ENCODE measurements at regions not wholly inside any gene's neighbourhood (a gene's known extent, or its start where the extent isn't known, plus 50 kb on each side); places are given as distances from the start of the nearest gene placed in this dataset.
"Not testable (repeated sequence)": the region's sequence is repeated elsewhere in the genome, so short reads cannot be mapped to it uniquely, and the experiment has no call there.

DNA sequence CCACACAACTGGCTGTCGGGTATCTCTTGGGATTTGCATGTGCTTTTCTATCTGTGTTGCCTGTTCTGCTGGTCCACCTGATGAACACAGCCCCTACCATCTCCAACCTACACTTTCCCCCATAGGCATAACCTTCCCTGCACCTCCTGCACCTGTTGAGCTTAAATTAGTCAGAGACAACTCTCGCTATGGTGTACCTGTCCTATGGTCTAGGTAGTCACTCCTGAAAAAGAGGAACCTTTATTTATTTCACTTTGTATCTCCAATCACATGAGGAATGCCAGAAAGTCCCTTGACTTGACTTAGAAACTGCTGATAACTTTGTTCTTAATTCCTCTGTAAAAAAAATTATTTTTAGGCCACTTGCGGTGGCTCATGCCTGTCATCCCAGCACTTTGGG, 338.1 kb downstream of the DHRSX start:
- no peak overlapping the region for H3K27ac Mint-ChIP-seq
- no peaks in the 10 kb centered on the region for H3K4me1 Mint-ChIP-seq (ENCODE audit: low read depth)
- peaks cover 26% of the 10 kb centered on the region for H3K9me3 Mint-ChIP-seq
- DNase-seq: no peak
- no peak overlapping the region for H3K4me3 Mint-ChIP-seq
- H3K36me3 Mint-ChIP-seq (ENCODE audit: low read depth): no peaks in the 10 kb centered on the region
- H3K27me3 Mint-ChIP-seq: no peaks in the 10 kb centered on the region

DNA sequence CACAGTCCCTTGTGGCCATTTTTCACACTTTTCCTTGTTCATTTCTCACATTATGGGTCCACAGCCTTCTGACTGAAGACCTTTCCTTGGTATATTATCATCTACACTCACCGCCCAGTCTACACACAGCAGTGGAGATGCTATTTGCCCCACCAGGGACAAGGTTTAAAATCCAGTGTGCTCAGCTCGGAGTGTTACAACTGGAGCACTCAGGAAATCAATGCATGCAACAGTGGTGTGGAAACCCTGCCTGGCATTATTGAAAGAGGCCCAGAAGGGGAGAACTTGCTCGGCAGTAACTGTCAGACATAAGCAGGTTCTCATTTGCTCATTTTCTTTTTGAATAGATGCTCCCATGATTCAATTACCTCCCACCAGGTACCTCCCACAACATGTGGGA, 340.9 kb downstream of the DHRSX start:
- no peak for DNase-seq
- Mint-ChIP-seq H3K4me1 (ENCODE audit: low read depth) (no peaks in the 10 kb centered on the region), H3K27me3 (no peaks in the 10 kb centered on the region), H3K27ac (no peak overlapping the region), H3K36me3 (ENCODE audit: low read depth) (no peaks in the 10 kb centered on the region), H3K9me3 (peaks cover 34% of the 10 kb centered on the region), H3K4me3 (no peak overlapping the region)

DNA sequence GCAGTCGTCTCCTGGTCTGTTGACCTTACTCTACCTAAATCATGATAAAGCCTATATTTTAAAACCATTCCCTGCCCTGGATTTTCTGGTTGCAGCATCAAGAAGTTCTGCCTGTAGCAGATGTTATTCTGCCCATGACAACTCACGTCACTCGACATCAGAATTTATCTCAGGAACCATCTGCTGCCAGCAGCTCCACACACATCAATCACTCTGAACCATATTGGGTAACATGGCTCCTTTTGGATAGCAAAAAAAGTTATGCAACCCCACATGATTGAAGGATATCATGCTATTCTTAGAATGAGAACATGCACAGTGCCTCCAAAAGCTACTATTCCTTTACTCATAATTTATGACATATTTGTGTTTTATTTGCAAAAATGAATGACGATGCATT, 341.4 kb downstream of the DHRSX start:
- no peaks in the 10 kb centered on the region for H3K36me3 Mint-ChIP-seq (ENCODE audit: low read depth)
- peaks cover 37% of the 10 kb centered on the region for H3K9me3 Mint-ChIP-seq
- H3K27ac Mint-ChIP-seq: no peak overlapping the region

DNA sequence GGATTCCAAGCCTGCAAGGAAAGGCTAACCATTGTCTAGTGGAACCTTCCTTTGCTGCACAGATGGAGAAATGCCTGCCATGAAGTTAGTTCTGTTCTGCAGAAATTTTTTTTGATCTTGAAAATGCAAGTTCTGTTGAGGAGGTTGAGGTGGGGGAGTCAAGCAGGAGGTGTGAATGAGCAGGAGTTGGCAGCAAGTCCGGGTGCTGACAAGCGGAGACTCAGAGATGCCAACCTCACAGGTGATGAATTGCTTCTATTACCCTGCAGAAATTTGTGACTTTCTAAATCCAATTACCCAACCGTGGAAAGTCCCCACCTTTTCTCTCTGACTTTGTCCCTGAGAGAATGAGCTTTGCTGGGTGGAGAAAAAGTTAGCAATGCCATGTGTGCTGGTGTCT, 350.1 kb downstream of the DHRSX start:
- Mint-ChIP-seq H3K4me1 (ENCODE audit: low read depth) (no peaks in the 10 kb centered on the region), H3K27me3 (no peaks in the 10 kb centered on the region), H3K27ac (no peak overlapping the region), H3K4me3 (no peak overlapping the region), H3K9me3 (peaks cover 54% of the 10 kb centered on the region), H3K36me3 (ENCODE audit: low read depth) (peaks cover 2% of the 10 kb centered on the region)
- DNase-seq: no peak

More for the DNA sequence above, 341.4 kb downstream of the DHRSX start:
- no peak for DNase-seq
- no peak overlapping the region for H3K4me3 Mint-ChIP-seq
- H3K27me3 Mint-ChIP-seq: no peaks in the 10 kb centered on the region
- H3K4me1 Mint-ChIP-seq (ENCODE audit: low read depth): no peaks in the 10 kb centered on the region

DNA sequence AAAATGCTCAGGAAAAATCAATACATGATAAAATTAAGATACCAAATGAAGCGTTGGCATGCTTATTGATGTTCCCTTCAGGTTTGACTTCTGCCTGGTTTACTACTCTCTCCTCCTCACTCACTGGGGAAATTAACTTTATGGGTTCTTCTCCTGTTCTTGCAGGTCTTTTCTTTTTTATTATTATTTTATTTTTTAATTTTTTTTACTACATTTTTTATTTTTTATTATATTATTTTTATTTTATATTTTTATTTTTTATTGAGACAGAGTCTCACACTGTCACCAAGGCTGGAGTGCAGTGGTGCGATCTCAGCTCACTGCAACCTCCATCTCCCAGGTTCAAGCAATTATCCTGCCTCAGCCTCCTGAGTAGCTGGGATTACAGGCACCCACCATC, 350.8 kb downstream of the DHRSX start:
- H3K4me3 Mint-ChIP-seq, DNase-seq: not testable (repeated sequence)

DNA sequence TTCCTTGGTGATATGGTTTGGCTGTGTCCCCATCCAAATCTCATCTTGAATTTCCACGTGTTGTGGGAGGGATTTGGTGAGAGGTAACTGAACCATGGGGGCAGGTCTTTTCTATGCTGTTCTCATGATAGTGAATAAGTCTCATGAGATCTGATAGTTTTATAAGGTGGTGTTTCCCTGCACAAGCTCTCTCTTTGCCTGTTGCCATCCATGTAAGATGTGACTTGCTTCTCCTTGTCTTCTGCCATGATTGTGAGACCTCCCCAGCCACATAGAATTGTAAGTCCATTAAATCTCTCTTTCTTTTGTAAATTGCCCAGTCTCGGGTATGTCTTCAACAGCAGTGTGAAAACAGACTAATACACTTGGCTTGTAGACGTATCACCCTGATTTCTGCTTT, 351.7 kb downstream of the DHRSX start:
- DNase-seq; H3K36me3 Mint-ChIP-seq (ENCODE audit: low read depth): not testable (repeated sequence)
- H3K9me3 Mint-ChIP-seq: peaks cover 46% of the 10 kb centered on the region

More for the DNA sequence above, 350.8 kb downstream of the DHRSX start:
- H3K27ac Mint-ChIP-seq; H3K4me1 Mint-ChIP-seq (ENCODE audit: low read depth); H3K36me3 Mint-ChIP-seq (ENCODE audit: low read depth); H3K27me3 Mint-ChIP-seq: not testable (repeated sequence)
- peaks cover 50% of the 10 kb centered on the region for H3K9me3 Mint-ChIP-seq

DNA sequence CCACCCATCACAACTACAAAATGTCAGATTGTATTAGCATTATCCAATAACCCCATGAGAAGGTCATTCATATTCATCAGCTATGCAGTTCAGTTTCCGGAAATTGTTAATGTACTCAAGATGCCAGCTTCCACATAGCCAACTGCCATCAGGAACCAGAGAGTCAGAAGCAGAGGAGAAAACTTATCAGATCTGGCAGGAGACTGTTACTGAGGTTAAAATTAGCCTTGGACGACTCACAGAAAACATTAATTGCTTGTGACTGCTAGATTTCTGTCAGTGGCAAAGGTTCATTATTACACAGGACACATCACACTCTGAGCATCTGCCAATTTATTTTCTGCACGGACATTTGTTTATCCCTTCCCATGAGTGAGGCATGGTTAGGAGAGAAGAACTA, 352.8 kb downstream of the DHRSX start:
- Mint-ChIP-seq H3K4me1 (ENCODE audit: low read depth) (no peaks in the 10 kb centered on the region), H3K9me3 (peaks cover 44% of the 10 kb centered on the region), H3K4me3 (no peak overlapping the region), H3K27ac (no peak overlapping the region), H3K27me3 (no peaks in the 10 kb centered on the region), H3K36me3 (ENCODE audit: low read depth) (peaks cover 2% of the 10 kb centered on the region)
- DNase-seq: no peak

More for the DNA sequence above, 351.7 kb downstream of the DHRSX start:
- not testable (repeated sequence) for H3K27me3 Mint-ChIP-seq; H3K27ac Mint-ChIP-seq; H3K4me1 Mint-ChIP-seq (ENCODE audit: low read depth); H3K4me3 Mint-ChIP-seq

DNA sequence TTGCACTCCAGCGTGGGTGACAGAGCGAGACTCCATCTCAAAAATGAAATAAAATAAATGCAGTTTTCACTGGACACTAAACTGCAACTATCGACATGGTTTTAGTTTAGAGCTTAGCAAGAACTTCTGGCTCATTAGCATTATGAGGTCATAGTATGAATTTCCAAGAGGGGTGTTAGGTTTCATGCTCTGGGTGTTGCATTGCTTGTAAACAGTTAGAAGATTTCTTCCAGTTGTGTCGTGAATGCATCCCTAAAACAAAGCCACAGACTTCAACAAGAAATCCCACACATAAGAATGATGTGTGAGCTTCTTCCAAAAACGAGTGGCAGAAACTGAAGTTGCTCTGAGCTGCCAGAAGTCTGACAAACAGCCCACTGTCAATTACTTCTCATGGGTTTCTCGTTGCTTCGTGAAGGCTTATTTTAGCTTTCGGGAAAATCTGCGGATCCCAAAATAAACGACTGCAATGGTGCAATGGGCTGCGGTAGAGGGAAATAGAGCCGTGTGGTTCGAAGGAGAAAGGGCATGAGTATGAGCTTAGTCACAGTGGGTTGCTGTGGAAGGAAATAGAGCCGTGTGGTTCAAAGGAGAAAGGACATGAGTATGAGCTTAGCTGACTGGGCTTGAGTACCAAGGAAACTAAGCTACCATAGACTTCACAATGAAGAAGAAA, 354.9 kb downstream of the DHRSX start:
- no peak for DNase-seq
- H3K27me3 Mint-ChIP-seq: no peaks in the 10 kb centered on the region
- H3K36me3 Mint-ChIP-seq (ENCODE audit: low read depth): peaks cover 2% of the 10 kb centered on the region
- no peaks in the 10 kb centered on the region for H3K4me1 Mint-ChIP-seq (ENCODE audit: low read depth)
- no peak overlapping the region for H3K4me3 Mint-ChIP-seq
- peaks cover 47% of the 10 kb centered on the region for H3K9me3 Mint-ChIP-seq
- no peak overlapping the region for H3K27ac Mint-ChIP-seq

DNA sequence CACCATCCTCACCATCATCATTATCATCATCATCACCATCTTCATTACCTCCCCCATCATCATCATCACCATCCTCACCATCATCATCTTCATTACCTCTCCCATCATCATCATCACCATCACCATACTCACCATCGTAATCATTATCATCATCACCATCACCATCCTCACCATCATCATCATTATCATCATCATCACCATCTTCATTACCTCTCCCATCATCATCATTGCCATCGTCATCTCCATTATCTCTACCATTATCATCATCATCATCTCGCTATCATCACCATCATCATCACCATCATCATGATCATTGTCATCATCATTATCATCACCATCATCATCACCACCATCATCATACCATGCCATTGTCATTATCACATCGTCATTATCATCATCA, 362.9 kb downstream of the DHRSX start:
- no peak overlapping the region for H3K4me3 Mint-ChIP-seq
- no peak overlapping the region for H3K27ac Mint-ChIP-seq
- H3K9me3 Mint-ChIP-seq: peaks cover 31% of the 10 kb centered on the region
- no peaks in the 10 kb centered on the region for H3K36me3 Mint-ChIP-seq (ENCODE audit: low read depth)
- no peaks in the 10 kb centered on the region for H3K4me1 Mint-ChIP-seq (ENCODE audit: low read depth)
- no peaks in the 10 kb centered on the region for H3K27me3 Mint-ChIP-seq
- no peak for DNase-seq

DNA sequence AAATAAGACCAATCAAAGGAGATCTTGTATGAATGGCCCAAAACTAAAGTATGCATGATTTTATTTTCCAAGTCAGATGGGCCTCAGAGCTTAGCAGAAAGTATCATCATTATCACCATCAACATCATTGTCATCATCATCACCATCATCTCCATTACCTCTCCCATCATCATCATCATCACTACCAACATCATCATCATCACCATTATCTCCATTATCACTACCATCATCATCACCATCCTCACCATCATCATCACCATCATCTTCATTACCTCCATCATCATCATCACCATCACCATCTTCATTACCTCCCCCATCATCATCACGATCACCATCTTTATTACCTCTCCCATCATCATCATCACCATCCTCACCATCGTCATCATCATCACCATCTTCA, 363.9 kb downstream of the DHRSX start:
- no peaks in the 10 kb centered on the region for H3K36me3 Mint-ChIP-seq (ENCODE audit: low read depth)
- H3K27ac Mint-ChIP-seq: no peak overlapping the region
- no peaks in the 10 kb centered on the region for H3K4me1 Mint-ChIP-seq (ENCODE audit: low read depth)
- H3K27me3 Mint-ChIP-seq: no peaks in the 10 kb centered on the region
- DNase-seq: no peak
- no peak overlapping the region for H3K4me3 Mint-ChIP-seq
- peaks cover 24% of the 10 kb centered on the region for H3K9me3 Mint-ChIP-seq

DNA sequence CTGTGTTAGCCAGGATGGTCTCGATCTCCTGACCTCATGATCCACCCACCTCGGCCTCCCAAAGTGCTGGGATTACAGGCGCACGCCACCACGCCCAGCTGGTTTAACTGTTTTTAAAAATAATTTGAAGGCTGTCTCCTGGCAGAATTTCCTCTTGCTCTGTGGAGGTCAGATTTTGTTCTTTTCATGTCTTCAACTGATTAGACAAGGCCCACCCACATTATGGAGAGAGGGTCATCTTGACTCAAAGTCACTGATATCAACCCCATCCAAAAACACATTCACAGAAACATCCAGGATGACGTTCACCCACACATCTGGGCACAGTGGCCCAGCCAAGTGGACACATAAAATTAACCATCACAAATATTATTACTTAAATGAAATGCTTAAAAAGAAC, 365.4 kb downstream of the DHRSX start:
- Mint-ChIP-seq H3K27me3 (no peaks in the 10 kb centered on the region), H3K4me3 (no peak overlapping the region), H3K9me3 (peaks cover 14% of the 10 kb centered on the region), H3K4me1 (ENCODE audit: low read depth) (no peaks in the 10 kb centered on the region), H3K27ac (no peak overlapping the region), H3K36me3 (ENCODE audit: low read depth) (no peaks in the 10 kb centered on the region)
- no peak for DNase-seq

DNA sequence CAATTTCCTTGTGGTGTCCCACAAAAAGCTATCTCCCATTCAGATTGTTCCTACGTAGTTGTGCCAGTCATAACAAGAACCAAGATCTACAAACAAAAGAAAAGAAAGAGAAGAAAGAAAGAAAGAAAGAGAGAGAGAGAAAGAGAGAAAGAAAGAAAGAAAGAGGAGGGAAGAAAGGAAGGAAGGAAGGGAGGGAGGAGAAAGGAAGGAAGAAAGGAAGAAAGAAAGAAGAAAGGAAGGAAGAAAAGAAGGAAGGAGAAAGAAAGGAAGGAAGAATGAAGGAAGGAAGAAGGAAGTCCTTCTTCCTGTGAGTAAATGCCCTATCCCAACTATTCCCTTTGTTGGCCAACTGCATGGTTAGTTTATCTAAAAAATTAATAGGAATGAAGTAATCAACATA, 366.0 kb downstream of the DHRSX start:
- H3K27me3 Mint-ChIP-seq: no peaks in the 10 kb centered on the region
- H3K4me1 Mint-ChIP-seq (ENCODE audit: low read depth): no peaks in the 10 kb centered on the region
- H3K36me3 Mint-ChIP-seq (ENCODE audit: low read depth): no peaks in the 10 kb centered on the region
- no peak overlapping the region for H3K4me3 Mint-ChIP-seq
- DNase-seq: no peak
- H3K27ac Mint-ChIP-seq: no peak overlapping the region
- H3K9me3 Mint-ChIP-seq: peaks cover 9% of the 10 kb centered on the region
